ENCODE measurements at regions not wholly inside any gene's neighbourhood (a gene's known extent, or its start where the extent isn't known, plus 50 kb on each side); places are given as distances from the start of the nearest gene placed in this dataset.

DNA sequence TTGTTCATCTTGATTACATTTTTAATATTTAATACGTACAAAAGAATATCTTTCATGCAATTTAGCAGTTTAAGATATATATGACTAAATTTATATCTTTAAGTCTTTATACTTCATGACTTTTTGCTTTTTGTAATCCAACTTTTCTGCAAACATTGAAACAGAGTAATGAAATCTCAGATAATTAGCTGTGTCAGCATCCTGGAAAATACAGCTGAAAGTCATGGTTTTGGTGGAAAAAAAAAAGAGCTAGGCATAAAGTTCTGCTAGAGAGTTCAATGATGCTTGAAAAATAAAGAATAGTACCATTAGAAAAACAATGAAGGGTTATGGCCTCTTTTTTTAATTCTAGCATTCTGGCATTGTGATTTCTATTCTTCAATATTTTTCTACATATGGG lies 387.4 kb upstream of the ROBO2 start:
- Histone ChIP-seq H3K9ac (ENCODE audit: low read length) (no peak overlapping the region), H3F3A (ENCODE audit: low read length, unreplicated experiment) (no peaks in the 10 kb centered on the region), H3K4me1 (ENCODE audit: insufficient read depth, low read length) (no peaks in the 10 kb centered on the region), H3K4me3 (ENCODE audit: low read length) (no peak overlapping the region), H3K79me2 (ENCODE audit: low read length) (no peaks in the 10 kb centered on the region), H2AFZ (ENCODE audit: low read length) (no peak overlapping the region), H3K9me3 (ENCODE audit: low read length) (no peaks in the 10 kb centered on the region), H3K27ac (ENCODE audit: low read length) (no peak overlapping the region), H3K9me2 (replicated peaks; ENCODE audit: low read length) (no peaks in the 10 kb centered on the region), H3K27me3 (ENCODE audit: low read length) (no peaks in the 10 kb centered on the region; the same call in 1 of the 2 replicates), H4K20me1 (ENCODE audit: low read length) (no peaks in the 10 kb centered on the region), H3K36me3 (ENCODE audit: low read depth, low read length) (no peaks in the 10 kb centered on the region), H3K4me2 (ENCODE audit: low read length) (no peak overlapping the region)
- no peak for DNase-seq
- no TSS peak for BruUV-seq (replicated peaks)
- intact Hi-C loops (cut with micrococcal nuclease), result no loop called here
- POLR2A ChIA-PET (ENCODE audit: unreplicated experiment), result no interaction called here
- TF ChIP-seq EZH2phosphoT487 (IDR thresholded peaks at IDR 0.05; ENCODE audit: borderline replicate concordance, low read length) (no peak), EZH2 (IDR thresholded peaks at IDR 0.05; ENCODE audit: low read length, unreplicated experiment) (no peak)
- TF ChIP-seq, protein P1, sequence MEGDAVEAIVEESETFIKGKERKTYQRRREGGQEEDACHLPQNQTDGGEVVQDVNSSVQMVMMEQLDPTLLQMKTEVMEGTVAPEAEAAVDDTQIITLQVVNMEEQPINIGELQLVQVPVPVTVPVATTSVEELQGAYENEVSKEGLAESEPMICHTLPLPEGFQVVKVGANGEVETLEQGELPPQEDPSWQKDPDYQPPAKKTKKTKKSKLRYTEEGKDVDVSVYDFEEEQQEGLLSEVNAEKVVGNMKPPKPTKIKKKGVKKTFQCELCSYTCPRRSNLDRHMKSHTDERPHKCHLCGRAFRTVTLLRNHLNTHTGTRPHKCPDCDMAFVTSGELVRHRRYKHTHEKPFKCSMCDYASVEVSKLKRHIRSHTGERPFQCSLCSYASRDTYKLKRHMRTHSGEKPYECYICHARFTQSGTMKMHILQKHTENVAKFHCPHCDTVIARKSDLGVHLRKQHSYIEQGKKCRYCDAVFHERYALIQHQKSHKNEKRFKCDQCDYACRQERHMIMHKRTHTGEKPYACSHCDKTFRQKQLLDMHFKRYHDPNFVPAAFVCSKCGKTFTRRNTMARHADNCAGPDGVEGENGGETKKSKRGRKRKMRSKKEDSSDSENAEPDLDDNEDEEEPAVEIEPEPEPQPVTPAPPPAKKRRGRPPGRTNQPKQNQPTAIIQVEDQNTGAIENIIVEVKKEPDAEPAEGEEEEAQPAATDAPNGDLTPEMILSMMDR (conservative IDR thresholded peaks at IDR 0.05; ENCODE audit: low read depth, low read length), result no peak
- no peak for ATAC-seq
- CTCF ChIA-PET, result no interaction called here

DNA sequence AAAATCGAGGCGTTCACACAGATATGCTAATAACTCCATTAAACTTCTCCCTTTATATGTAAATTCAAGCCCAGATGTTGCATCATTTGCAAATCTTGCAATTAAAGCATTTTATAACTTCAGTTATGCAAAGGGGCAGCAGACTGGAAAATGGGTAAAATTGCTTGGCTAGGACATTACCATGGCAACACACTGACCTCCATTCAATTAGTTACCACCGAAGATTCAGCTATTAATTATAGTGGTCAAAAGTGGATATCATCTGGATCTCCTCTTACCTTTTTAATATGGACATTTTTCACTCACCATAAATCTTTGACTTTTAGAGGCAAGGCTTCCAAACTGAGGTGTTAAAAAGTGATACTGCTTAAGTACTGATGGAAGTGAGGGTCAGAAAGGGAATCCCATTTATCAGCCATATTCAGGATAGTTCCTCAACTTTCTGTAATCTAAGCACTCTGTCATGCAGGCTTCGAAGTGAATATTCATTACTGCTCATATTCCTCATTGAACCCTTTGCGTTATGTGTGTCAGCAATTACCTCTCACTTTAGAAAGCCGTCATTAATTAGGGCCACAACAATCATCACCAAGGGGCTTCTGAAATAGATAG lies 386.2 kb upstream of the ROBO2 start:
- ChIA-PET CTCF (no interaction called here), POLR2A (ENCODE audit: unreplicated experiment) (no interaction called here)
- Histone ChIP-seq H3K79me2 (ENCODE audit: low read length) (no peaks in the 10 kb centered on the region), H3K9me3 (ENCODE audit: low read length) (no peaks in the 10 kb centered on the region), H2AFZ (ENCODE audit: low read length) (no peak overlapping the region), H3K4me1 (ENCODE audit: insufficient read depth, low read length) (no peaks in the 10 kb centered on the region), H3K4me3 (ENCODE audit: low read length) (no peak overlapping the region), H3K9me2 (replicated peaks; ENCODE audit: low read length) (no peaks in the 10 kb centered on the region), H3K9ac (ENCODE audit: low read length) (no peak overlapping the region), H3F3A (ENCODE audit: low read length, unreplicated experiment) (no peaks in the 10 kb centered on the region), H3K4me2 (ENCODE audit: low read length) (no peak overlapping the region), H3K27ac (ENCODE audit: low read length) (no peak overlapping the region), H3K27me3 (ENCODE audit: low read length) (no peaks in the 10 kb centered on the region; the same call in 1 of the 2 replicates), H4K20me1 (ENCODE audit: low read length) (no peaks in the 10 kb centered on the region), H3K36me3 (ENCODE audit: low read depth, low read length) (no peaks in the 10 kb centered on the region)
- ATAC-seq, result no peak
- no peak for DNase-seq
- BruUV-seq (replicated peaks), result no TSS peak
- TF ChIP-seq EZH2phosphoT487 (IDR thresholded peaks at IDR 0.05; ENCODE audit: borderline replicate concordance, low read length) (no peak), EZH2 (IDR thresholded peaks at IDR 0.05; ENCODE audit: low read length, unreplicated experiment) (no peak)
- TF ChIP-seq, protein P1 (conservative IDR thresholded peaks at IDR 0.05; ENCODE audit: low read depth, low read length), result no peak
- intact Hi-C loops (cut with micrococcal nuclease), result no loop called here

DNA sequence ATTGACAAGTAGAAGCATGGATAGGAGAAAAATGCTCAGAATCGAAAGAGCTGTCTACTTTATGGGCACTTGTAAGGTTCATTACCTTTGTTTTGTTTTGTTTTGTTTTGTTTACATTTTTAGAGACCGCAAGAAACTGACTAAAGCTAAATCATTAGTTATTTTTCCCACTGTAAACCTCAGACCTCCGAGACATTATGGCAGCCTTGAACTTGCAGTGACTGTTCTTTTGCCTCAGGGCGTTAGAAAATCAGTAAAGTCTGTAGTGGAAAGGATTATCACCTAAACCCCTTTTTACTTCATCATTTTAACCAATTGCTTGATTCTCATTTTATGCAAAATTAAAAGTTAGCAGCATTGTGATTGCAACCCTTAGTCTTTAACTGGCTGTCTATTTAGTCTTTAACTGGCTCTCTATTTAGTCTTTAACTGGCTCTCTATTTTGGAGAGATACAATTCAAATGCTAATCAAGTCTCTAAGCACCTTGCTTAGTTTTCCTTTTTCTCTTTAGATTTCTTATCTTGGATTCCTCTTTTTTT lies 383.3 kb upstream of the ROBO2 start:
- BruUV-seq (replicated peaks), result no TSS peak
- POLR2A ChIA-PET (ENCODE audit: unreplicated experiment), result no interaction called here
- no peaks in the 10 kb centered on the region for H3K9me3 ChIP-seq (ENCODE audit: low read length)
- no peaks in the 10 kb centered on the region; the same call in 1 of the 2 replicates for H3K27me3 ChIP-seq (ENCODE audit: low read length)
- H3K4me3 ChIP-seq (ENCODE audit: low read length), result no peak overlapping the region
- no peaks in the 10 kb centered on the region for H3K36me3 ChIP-seq (ENCODE audit: low read depth, low read length)
- TF ChIP-seq EZH2phosphoT487 (IDR thresholded peaks at IDR 0.05; ENCODE audit: borderline replicate concordance, low read length) (no peak), EZH2 (IDR thresholded peaks at IDR 0.05; ENCODE audit: low read length, unreplicated experiment) (no peak)
- TF ChIP-seq, protein P1 (conservative IDR thresholded peaks at IDR 0.05; ENCODE audit: low read depth, low read length), result no peak
- no peak for ATAC-seq
- H3F3A ChIP-seq (ENCODE audit: low read length, unreplicated experiment), result no peaks in the 10 kb centered on the region
- intact Hi-C loops (cut with micrococcal nuclease), result no loop called here
- no peak for DNase-seq
- no peaks in the 10 kb centered on the region for H3K4me1 ChIP-seq (ENCODE audit: insufficient read depth, low read length)
- no peaks in the 10 kb centered on the region for H3K79me2 ChIP-seq (ENCODE audit: low read length)
- H3K27ac ChIP-seq (ENCODE audit: low read length), result no peak overlapping the region
- H2AFZ ChIP-seq (ENCODE audit: low read length), result no peak overlapping the region
- no peaks in the 10 kb centered on the region for H4K20me1 ChIP-seq (ENCODE audit: low read length)
- no peak overlapping the region for H3K4me2 ChIP-seq (ENCODE audit: low read length)
- no peak overlapping the region for H3K9ac ChIP-seq (ENCODE audit: low read length)
- H3K9me2 ChIP-seq (replicated peaks; ENCODE audit: low read length), result no peaks in the 10 kb centered on the region
- CTCF ChIA-PET, result no interaction called here
